WERI-Rb-1 (cell line): ENCODE measurements at regions not wholly inside any gene's neighbourhood (a gene's known extent, or its start where the extent isn't known, plus 50 kb on each side); places are given as distances from the start of the nearest gene placed in this dataset.

ENCODE experiments used
- DNase-seq: peaks from one replicate; pipeline ENCODE4 v3.0.0-alpha.2; 2020
- H3K27ac ChIP-seq: fragments of 250-450 bp; sonication (Bioruptor Pico); 2 replicates; pipeline ENCODE4 v1.5.1; 2020; ENCODE audit warnings: mild to moderate bottlenecking, moderate library complexity
- H3K27me3 ChIP-seq: fragments of 250-450 bp; sonication (Bioruptor Pico); 2 replicates; pipeline ENCODE4 v1.5.1; 2021; ENCODE audit warnings: mild to moderate bottlenecking, low read depth, moderate library complexity; ENCODE audit not compliant: insufficient read depth, severe bottlenecking
- H3K36me3 ChIP-seq: fragments of 250-450 bp; sonication (Bioruptor Pico); 2 replicates; pipeline ENCODE4 v1.5.1; 2020; ENCODE audit warnings: mild to moderate bottlenecking, moderate library complexity
- H3K4me3 ChIP-seq: 2 replicates; pipeline ENCODE4 v1.5.1; 2011; ENCODE audit warnings: low read depth, mild to moderate bottlenecking, control low read depth, low read length
- H3K9me3 ChIP-seq: fragments of 250-450 bp; sonication (Bioruptor Pico); 2 replicates; pipeline ENCODE4 v1.5.1; 2021; ENCODE audit warnings: mild to moderate bottlenecking, moderate library complexity; ENCODE audit not compliant: severe bottlenecking
- TF ChIP-seq, protein P1 (sequence below): IDR thresholded peaks from 2 replicates; pipeline ENCODE4 v1.5.1; 2011; ENCODE audit warnings: low read depth, mild to moderate bottlenecking, control low read depth, inconsistent platforms, low read length

- no peaks in the 10 kb centered on the region for H3K27me3 ChIP-seq
- H3K27ac ChIP-seq, result no peak overlapping the region
- no peaks in the 10 kb centered on the region for H3K36me3 ChIP-seq
- H3K4me3 ChIP-seq, result no peak overlapping the region
- DNase-seq, result no peak
- H3K9me3 ChIP-seq, result no peaks in the 10 kb centered on the region
- TF ChIP-seq, protein P1, sequence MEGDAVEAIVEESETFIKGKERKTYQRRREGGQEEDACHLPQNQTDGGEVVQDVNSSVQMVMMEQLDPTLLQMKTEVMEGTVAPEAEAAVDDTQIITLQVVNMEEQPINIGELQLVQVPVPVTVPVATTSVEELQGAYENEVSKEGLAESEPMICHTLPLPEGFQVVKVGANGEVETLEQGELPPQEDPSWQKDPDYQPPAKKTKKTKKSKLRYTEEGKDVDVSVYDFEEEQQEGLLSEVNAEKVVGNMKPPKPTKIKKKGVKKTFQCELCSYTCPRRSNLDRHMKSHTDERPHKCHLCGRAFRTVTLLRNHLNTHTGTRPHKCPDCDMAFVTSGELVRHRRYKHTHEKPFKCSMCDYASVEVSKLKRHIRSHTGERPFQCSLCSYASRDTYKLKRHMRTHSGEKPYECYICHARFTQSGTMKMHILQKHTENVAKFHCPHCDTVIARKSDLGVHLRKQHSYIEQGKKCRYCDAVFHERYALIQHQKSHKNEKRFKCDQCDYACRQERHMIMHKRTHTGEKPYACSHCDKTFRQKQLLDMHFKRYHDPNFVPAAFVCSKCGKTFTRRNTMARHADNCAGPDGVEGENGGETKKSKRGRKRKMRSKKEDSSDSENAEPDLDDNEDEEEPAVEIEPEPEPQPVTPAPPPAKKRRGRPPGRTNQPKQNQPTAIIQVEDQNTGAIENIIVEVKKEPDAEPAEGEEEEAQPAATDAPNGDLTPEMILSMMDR, result no peak
These were observed 105.0 kb downstream of the ACKR3 start for GRCh38 chr2:236674646-236675045.

GRCh38 chr2:236675051-236675450 lies 105.4 kb downstream of the ACKR3 start:
- no peak for DNase-seq
- no peak overlapping the region for H3K27ac ChIP-seq

DNA sequence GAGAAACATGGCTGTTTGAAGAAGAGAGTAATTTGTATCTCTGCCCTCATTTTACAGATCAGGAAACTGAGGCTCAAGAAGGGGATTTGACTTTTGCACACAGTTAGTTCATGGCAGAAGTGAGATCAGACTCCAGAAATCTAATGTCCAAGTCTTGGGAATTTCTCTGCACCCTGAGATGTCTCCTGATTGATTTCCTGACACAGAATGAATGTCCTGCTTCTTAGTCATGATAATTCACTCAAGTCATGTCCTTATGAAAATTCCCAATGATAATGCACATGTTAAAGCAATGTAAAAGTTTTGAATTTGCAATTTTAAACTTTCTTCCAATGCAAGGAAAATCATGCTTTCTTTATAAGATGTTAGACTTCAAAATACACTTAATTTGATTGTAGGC lies 105.9 kb downstream of the ACKR3 start:
- TF ChIP-seq, protein P1, result no peak
- no peaks in the 10 kb centered on the region for H3K36me3 ChIP-seq
- no peaks in the 10 kb centered on the region for H3K9me3 ChIP-seq
- H3K27ac ChIP-seq, result no peak overlapping the region
- no peak overlapping the region for H3K4me3 ChIP-seq
- no peaks in the 10 kb centered on the region for H3K27me3 ChIP-seq
- no peak for DNase-seq

More at GRCh38 chr2:236675051-236675450, 105.4 kb downstream of the ACKR3 start:
- no peak overlapping the region for H3K4me3 ChIP-seq
- TF ChIP-seq, protein P1, result no peak
- H3K9me3 ChIP-seq, result no peaks in the 10 kb centered on the region
- H3K36me3 ChIP-seq, result no peaks in the 10 kb centered on the region
- no peaks in the 10 kb centered on the region for H3K27me3 ChIP-seq

GRCh38 chr2:236676136-236676873 lies 106.7 kb downstream of the ACKR3 start:
- TF ChIP-seq, protein P1, result no peak
- no peak for DNase-seq
- H3K4me3 ChIP-seq, result no peak overlapping the region
- no peaks in the 10 kb centered on the region for H3K27me3 ChIP-seq
- H3K36me3 ChIP-seq, result no peaks in the 10 kb centered on the region
- H3K9me3 ChIP-seq, result no peaks in the 10 kb centered on the region
- H3K27ac ChIP-seq, result no peak overlapping the region

- Histone ChIP-seq H3K27ac (no peak overlapping the region), H3K36me3 (no peaks in the 10 kb centered on the region), H3K27me3 (no peaks in the 10 kb centered on the region), H3K9me3 (no peaks in the 10 kb centered on the region), H3K4me3 (no peak overlapping the region)
- no peak for DNase-seq
- TF ChIP-seq, protein P1, result no peak
These were observed 107.7 kb downstream of the ACKR3 start for GRCh38 chr2:236677368-236677767.
